HEK293T (cell line): ENCODE measurements at regions not wholly inside any gene's neighbourhood (a gene's known extent, or its start where the extent isn't known, plus 50 kb on each side); places are given as distances from the start of the nearest gene placed in this dataset.

Experiments
- CTCF ChIA-PET: fragments of 350-600 bp; formaldehyde crosslinking; extraction: SDS; loops from one replicate; lab custom pipeline; 2021; ENCODE audit warnings: antibody characterized with exemption, inconsistent platforms; lab: Yijun Ruan, JAX
- POLR2A ChIA-PET: fragments of 350-600 bp; formaldehyde crosslinking; extraction: SDS; loops from one replicate; lab custom pipeline; 2020; ENCODE audit warnings: antibody characterized with exemption, inconsistent platforms; lab: Yijun Ruan, JAX
- DNase-seq: peaks from one replicate; pipeline ENCODE4 v3.0.0; 2012; ENCODE audit warnings: mixed read lengths; ENCODE audit errors: extremely low spot score
- ARNT ChIP-seq: fragments of 450-650 bp; IDR thresholded peaks from 2 replicates; pipeline ENCODE4 v1.6.1; 2017; ENCODE audit warnings: mild to moderate bottlenecking
- BHLHE40 ChIP-seq: fragments of 450-650 bp; IDR thresholded peaks from 2 replicates; pipeline ENCODE4 v1.6.1; 2016; ENCODE audit warnings: mild to moderate bottlenecking, moderate library complexity, borderline replicate concordance
- CTBP1 ChIP-seq: fragments of 450-650 bp; IDR thresholded peaks from 2 replicates; pipeline ENCODE4 v1.6.1; 2016; ENCODE audit warnings: borderline replicate concordance
- ELF4 ChIP-seq: fragments of 450-650 bp; IDR thresholded peaks from 2 replicates; pipeline ENCODE4 v1.6.1; 2017; ENCODE audit warnings: antibody characterized with exemption
- FOXA1 ChIP-seq: fragments of 450-650 bp; IDR thresholded peaks from 2 replicates; pipeline ENCODE4 v1.6.1; 2016; ENCODE audit warnings: mild to moderate bottlenecking
- FOXK2 ChIP-seq: fragments of 450-650 bp; IDR thresholded peaks from 2 replicates; pipeline ENCODE4 v1.6.1; 2016; ENCODE audit warnings: mild to moderate bottlenecking
- FOXM1 ChIP-seq: fragments of 450-650 bp; IDR thresholded peaks from 2 replicates; pipeline ENCODE4 v1.6.1; 2017; ENCODE audit warnings: mild to moderate bottlenecking, borderline replicate concordance
- HDGF ChIP-seq: fragments of 450-650 bp; IDR thresholded peaks from 2 replicates; pipeline ENCODE4 v1.6.1; 2017; ENCODE audit warnings: antibody characterized with exemption, borderline replicate concordance
- L3MBTL2 ChIP-seq: fragments of 450-650 bp; conservative IDR thresholded peaks from 2 replicates; pipeline ENCODE4 v1.6.1; 2016; ENCODE audit warnings: mild to moderate bottlenecking
- LEF1 ChIP-seq: fragments of 450-650 bp; IDR thresholded peaks from 2 replicates; pipeline ENCODE4 v1.6.1; 2017; ENCODE audit warnings: mild to moderate bottlenecking, borderline replicate concordance
- NFRKB ChIP-seq: fragments of 450-650 bp; IDR thresholded peaks from 2 replicates; pipeline ENCODE4 v1.6.1; 2016; ENCODE audit warnings: mild to moderate bottlenecking, moderate library complexity
- SP1 ChIP-seq: fragments of 450-650 bp; IDR thresholded peaks from 2 replicates; pipeline ENCODE4 v1.6.1; 2017
- SUZ12 ChIP-seq: fragments of 450-650 bp; IDR thresholded peaks from 2 replicates; pipeline ENCODE4 v1.6.1; 2016; ENCODE audit warnings: mild to moderate bottlenecking
- TARDBP ChIP-seq: fragments of 450-650 bp; IDR thresholded peaks from 2 replicates; pipeline ENCODE4 v1.6.1; 2016
- ZNF384 ChIP-seq: fragments of 450-650 bp; IDR thresholded peaks from 2 replicates; pipeline ENCODE4 v1.6.1; 2016
- TF ChIP-seq, protein P1 (sequence below): fragments of 450-650 bp; IDR thresholded peaks from 2 replicates; pipeline ENCODE4 v1.6.1; 2016

DNA sequence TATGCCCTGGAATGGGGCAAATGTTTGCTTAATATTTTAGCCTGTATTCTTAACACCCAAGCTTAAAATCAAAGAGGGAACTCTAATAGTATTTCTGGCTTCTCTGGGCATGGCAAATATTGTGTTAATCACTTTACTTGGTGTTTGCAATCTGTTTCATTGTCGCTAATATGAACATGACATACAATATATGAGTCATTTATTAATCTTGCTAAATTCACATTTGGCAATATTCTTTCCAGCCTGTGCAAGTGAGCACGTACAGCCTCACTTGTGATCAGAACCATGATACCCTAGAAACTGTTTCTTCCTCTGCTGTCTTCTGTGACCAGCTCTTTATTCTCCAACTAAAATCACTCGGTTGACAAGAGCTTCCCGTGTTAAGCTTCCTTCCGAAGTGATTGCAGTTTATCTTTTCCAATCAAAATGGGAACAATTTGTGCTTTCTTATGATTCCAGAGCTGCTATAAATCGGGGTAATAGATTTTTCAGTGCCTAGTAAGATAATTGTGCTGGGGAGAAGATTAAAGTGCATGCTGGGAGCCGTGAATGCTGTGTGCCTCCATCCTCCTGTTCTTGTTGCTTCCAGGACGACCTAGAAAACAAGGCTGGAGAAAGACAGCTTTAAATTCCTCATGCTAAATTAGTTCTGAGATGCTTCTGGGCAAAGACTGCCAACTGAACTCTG lies 153.0 kb upstream of the TMTC4 start:
- DNase-seq = no peak
- ChIA-PET POLR2A (no interaction called here), CTCF (no interaction called here)
- no peak for TF ChIP-seq FOXK2
- TF ChIP-seq L3MBTL2 = no peak

DNA sequence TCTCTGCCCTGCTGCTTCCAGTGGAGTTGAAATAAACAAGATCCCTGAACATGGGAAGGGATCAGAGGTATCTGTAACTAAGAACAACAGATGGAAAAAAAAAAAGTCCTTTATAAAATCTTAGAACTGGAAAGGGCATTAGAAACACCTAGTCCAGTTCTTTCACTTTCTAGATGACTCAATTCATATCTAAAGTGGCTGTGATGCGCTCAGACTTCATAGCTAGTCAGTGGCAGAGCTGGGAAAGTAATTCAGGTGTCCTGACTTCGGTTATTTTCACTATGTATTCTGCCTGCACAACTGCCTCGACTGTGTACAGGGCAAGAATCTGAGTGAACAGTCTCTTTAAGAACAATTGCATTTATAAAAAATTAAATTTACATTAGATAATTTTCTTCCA lies 151.8 kb upstream of the TMTC4 start:
- POLR2A ChIA-PET = no interaction called here

DNA sequence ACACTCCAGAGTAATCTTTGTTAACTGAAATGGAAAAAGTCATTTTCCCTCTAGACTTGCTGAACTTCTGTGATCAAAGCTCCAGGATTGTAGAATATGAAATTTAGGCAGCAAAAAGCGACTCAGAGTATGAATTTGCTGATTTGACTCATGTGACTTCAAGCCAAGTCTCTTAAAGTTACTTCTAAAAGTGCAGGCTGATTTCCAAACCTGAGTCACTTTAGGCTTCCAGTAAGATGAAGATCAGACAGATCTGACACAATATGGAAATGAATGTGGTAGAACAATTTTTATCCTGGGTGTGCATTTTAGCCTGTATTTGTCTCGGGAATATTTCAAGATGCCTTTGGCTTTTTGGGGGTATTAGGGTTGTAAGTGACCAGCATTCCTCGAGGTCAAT lies 151.0 kb upstream of the TMTC4 start:
- DNase-seq = no peak
- POLR2A ChIA-PET = no interaction called here
- TF ChIP-seq NFRKB (no peak), TARDBP (no peak), BHLHE40 (no peak), FOXA1 (no peak), FOXM1 (no peak), CTBP1 (no peak), FOXK2 (no peak), HDGF (no peak), SUZ12 (no peak), L3MBTL2 (no peak), ZNF384 (no peak), ARNT (no peak), SP1 (no peak), ELF4 (no peak), LEF1 (no peak)
- TF ChIP-seq, protein P1, sequence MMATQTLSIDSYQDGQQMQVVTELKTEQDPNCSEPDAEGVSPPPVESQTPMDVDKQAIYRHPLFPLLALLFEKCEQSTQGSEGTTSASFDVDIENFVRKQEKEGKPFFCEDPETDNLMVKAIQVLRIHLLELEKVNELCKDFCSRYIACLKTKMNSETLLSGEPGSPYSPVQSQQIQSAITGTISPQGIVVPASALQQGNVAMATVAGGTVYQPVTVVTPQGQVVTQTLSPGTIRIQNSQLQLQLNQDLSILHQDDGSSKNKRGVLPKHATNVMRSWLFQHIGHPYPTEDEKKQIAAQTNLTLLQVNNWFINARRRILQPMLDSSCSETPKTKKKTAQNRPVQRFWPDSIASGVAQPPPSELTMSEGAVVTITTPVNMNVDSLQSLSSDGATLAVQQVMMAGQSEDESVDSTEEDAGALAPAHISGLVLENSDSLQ = no peak
- CTCF ChIA-PET = no interaction called here

More for the DNA sequence above, 151.8 kb upstream of the TMTC4 start:
- TF ChIP-seq FOXA1 (no peak), NFRKB (no peak)
- no peak for DNase-seq
- CTCF ChIA-PET = interaction anchor here (0.7 kb wide), 1 partner anchor 50 kb away, joined by 3 read pairs; no protein-coding TSS in a partner anchor

DNA sequence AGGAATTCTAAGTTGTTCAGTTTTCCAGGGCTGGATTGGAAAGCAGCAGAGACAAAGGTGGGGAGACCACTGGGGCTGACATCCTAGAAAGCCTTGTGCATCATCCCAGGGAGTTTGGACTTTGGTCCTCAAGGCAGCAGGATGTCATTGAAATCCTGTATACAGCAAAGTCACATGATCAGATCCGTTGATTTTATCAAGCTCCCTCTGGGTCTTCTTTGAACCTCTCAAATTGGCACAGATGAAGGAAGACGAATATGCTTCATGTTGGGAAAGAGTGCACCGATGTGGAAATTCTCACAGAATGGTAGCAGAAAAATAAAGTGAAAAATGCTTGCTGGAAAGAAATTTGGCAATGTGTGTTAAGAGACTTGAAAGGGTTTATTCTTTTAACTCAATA lies 149.8 kb upstream of the TMTC4 start:
- ChIA-PET CTCF (no interaction called here), POLR2A (no interaction called here)
- DNase-seq = no peak
- TF ChIP-seq FOXK2 (no peak), LEF1 (no peak), TARDBP (no peak), BHLHE40 (no peak), ELF4 (no peak)
- TF ChIP-seq, protein P1 = no peak

DNA sequence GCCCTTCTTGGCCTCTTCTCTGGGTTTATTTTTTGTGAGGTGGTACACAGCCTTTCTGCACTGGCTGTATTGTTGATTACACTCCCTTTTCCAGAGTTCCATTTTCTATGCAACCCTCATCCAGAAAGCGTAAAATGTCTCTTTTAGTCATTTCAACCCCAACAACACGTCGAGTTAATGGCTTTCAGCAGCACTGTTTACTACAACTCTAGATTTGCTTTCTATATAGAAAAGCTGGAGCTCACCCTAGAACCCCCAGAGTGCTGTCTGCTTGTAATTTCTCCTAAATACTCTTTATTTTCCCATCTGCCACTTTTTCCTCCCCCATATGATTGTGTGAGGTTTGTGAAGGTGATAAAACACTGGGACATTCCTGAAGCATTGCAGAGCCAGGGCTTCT lies 148.9 kb upstream of the TMTC4 start:
- DNase-seq = no peak
- ChIA-PET CTCF (no interaction called here), POLR2A (no interaction called here)
- TF ChIP-seq SUZ12 (no peak), FOXA1 (no peak), HDGF (no peak), ZNF384 (no peak), CTBP1 (no peak), BHLHE40 (no peak), LEF1 (no peak)
- TF ChIP-seq, protein P1 = no peak

DNA sequence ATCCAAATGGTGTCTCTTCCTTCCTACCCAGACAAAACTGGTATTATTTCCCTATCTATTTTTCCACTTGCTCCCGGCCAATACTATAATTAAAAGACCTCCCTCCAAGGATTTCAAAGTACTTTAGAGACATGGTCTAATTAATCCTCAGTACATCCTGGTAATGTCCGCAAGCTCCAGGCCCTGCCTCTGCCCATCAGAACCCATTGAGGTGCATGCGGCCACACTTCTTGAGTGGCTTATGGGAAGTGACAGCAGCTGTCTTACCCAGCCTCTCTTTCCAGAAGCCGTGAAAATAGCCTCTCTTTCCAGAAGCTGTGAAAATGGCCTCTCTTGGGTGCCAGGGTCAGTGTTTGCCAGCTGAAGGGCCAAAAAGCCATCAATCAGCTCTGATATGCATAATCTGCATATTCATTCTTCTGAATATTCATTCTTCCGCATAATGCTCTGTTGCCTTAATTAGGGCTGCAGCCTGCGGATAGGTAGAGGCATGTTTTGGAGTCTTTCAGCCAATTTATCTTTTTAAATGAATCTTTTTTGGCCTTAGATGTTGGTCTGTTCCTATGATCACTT lies 148.4 kb upstream of the TMTC4 start:
- CTCF ChIA-PET = interaction anchor here (0.6 kb wide), 1 partner anchor 250 kb away, joined by 4 read pairs; no protein-coding TSS in a partner anchor
- TF ChIP-seq HDGF (no peak), FOXK2 (no peak), CTBP1 (no peak)
- POLR2A ChIA-PET = no interaction called here
- no peak for DNase-seq

DNA sequence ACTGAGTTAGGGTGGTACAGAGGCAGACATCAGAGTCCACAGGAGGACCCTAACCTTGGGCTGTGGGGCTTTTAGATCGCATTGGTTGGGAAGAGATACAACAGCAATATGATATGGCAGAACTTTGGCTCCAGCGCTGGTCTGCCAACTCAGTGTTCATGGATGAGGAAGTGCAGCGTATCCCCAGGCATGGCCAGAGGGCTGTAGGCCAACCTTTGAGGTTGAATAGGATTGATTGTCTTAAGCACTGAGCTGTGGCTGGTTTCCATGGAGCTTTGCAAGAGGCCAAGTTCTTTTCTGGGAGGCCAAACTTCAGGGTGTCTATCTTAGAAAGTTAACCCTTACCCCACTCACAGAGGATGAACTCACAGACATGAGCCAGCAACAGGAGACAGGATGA lies 144.1 kb upstream of the TMTC4 start:
- ChIA-PET CTCF (no interaction called here), POLR2A (no interaction called here)
- no peak for TF ChIP-seq SUZ12
- no peak for TF ChIP-seq BHLHE40
- TF ChIP-seq, protein P1 = no peak
- no peak for TF ChIP-seq SP1
- TF ChIP-seq HDGF = no peak
- no peak for TF ChIP-seq TARDBP
- no peak for TF ChIP-seq L3MBTL2
- no peak for TF ChIP-seq CTBP1
- TF ChIP-seq FOXK2 = no peak
- TF ChIP-seq FOXM1 = no peak
- no peak for TF ChIP-seq ZNF384
- TF ChIP-seq ARNT = no peak
- no peak for TF ChIP-seq LEF1
- no peak for TF ChIP-seq NFRKB
- TF ChIP-seq FOXA1 = no peak
- no peak for TF ChIP-seq ELF4
- no peak for DNase-seq
